ENCODE measurements at regions not wholly inside any gene's neighbourhood (a gene's known extent, or its start where the extent isn't known, plus 50 kb on each side); places are given as distances from the start of the nearest gene placed in this dataset.

GRCh38 chr4:167379076-167379835 lies 145.0 kb upstream of the SPOCK3 start:
- CTCF ChIA-PET: no interaction called here
- ATAC-seq (no peak), DNase-seq (no peak)
- H3K27me3 Mint-ChIP-seq: no peaks in the 10 kb centered on the region
- peaks cover 2% of the 10 kb centered on the region for H3K9me3 Mint-ChIP-seq
- no peak for TF ChIP-seq CTCF (IDR thresholded peaks at IDR 0.05)
- intact Hi-C loops (cut with micrococcal nuclease): no loop called here
- H3K27ac Mint-ChIP-seq: no peak overlapping the region
- no peaks in the 10 kb centered on the region for H3K4me1 Mint-ChIP-seq (ENCODE audit: low read depth)
- H3K4me3 Mint-ChIP-seq: no peak overlapping the region
- POLR2A ChIA-PET: no interaction called here
- no peaks in the 10 kb centered on the region for H3K36me3 Mint-ChIP-seq (ENCODE audit: low read depth)

GRCh38 chr4:167380964-167381363 lies 146.7 kb upstream of the SPOCK3 start:
- ATAC-seq: no peak
- ChIA-PET POLR2A (no interaction called here), CTCF (no interaction called here)
- intact Hi-C loops (cut with micrococcal nuclease): no loop called here
- Mint-ChIP-seq H3K27me3 (no peaks in the 10 kb centered on the region), H3K9me3 (peaks cover 2% of the 10 kb centered on the region), H3K36me3 (ENCODE audit: low read depth) (no peaks in the 10 kb centered on the region), H3K4me3 (no peak overlapping the region), H3K27ac (no peak overlapping the region), H3K4me1 (ENCODE audit: low read depth) (no peaks in the 10 kb centered on the region)
- TF ChIP-seq CTCF (IDR thresholded peaks at IDR 0.05): no peak
- no peak for DNase-seq

GRCh38 chr4:167383291-167383690 lies 149.0 kb upstream of the SPOCK3 start:
- no peaks in the 10 kb centered on the region for H3K36me3 Mint-ChIP-seq (ENCODE audit: low read depth)
- H3K9me3 Mint-ChIP-seq: no peaks in the 10 kb centered on the region
- CTCF ChIA-PET: no interaction called here
- DNase-seq: no peak
- no peak overlapping the region for H3K4me3 Mint-ChIP-seq
- POLR2A ChIA-PET: no interaction called here
- H3K27me3 Mint-ChIP-seq: no peaks in the 10 kb centered on the region
- no peak overlapping the region for H3K27ac Mint-ChIP-seq
- intact Hi-C loops (cut with micrococcal nuclease): no loop called here
- ATAC-seq: no peak
- TF ChIP-seq CTCF (IDR thresholded peaks at IDR 0.05): no peak
- H3K4me1 Mint-ChIP-seq (ENCODE audit: low read depth): no peaks in the 10 kb centered on the region

GRCh38 chr4:167397586-167397985 lies 163.3 kb upstream of the SPOCK3 start:
- no peaks in the 10 kb centered on the region for H3K27me3 Mint-ChIP-seq
- POLR2A ChIA-PET: no interaction called here
- intact Hi-C loops (cut with micrococcal nuclease): no loop called here
- ATAC-seq: no peak
- no peaks in the 10 kb centered on the region for H3K4me1 Mint-ChIP-seq (ENCODE audit: low read depth)
- no peak for DNase-seq
- no peaks in the 10 kb centered on the region for H3K9me3 Mint-ChIP-seq
- H3K36me3 Mint-ChIP-seq (ENCODE audit: low read depth): no peaks in the 10 kb centered on the region
- TF ChIP-seq CTCF (IDR thresholded peaks at IDR 0.05): no peak
- no peak overlapping the region for H3K4me3 Mint-ChIP-seq
- H3K27ac Mint-ChIP-seq: no peak overlapping the region
- CTCF ChIA-PET: no interaction called here

- TF ChIP-seq CTCF (IDR thresholded peaks at IDR 0.05): no peak
- DNase-seq (no peak), ATAC-seq (no peak)
- no peak overlapping the region for H3K27ac Mint-ChIP-seq
- ChIA-PET CTCF (interaction anchor here (1.3 kb wide), 1 partner anchor 24 kb away, joined by 3 read pairs; no protein-coding TSS in a partner anchor), POLR2A (no interaction called here)
- intact Hi-C loops (cut with micrococcal nuclease): no loop called here
- H3K27me3 Mint-ChIP-seq: no peaks in the 10 kb centered on the region
- H3K4me3 Mint-ChIP-seq: no peak overlapping the region
- no peaks in the 10 kb centered on the region for H3K9me3 Mint-ChIP-seq
- no peaks in the 10 kb centered on the region for H3K4me1 Mint-ChIP-seq (ENCODE audit: low read depth)
- no peaks in the 10 kb centered on the region for H3K36me3 Mint-ChIP-seq (ENCODE audit: low read depth)
Measured at GRCh38 chr4:167399201-167399600, 164.9 kb upstream of the SPOCK3 start.
